Thoracic aorta (tissue), 2 donors: ENCODE measurements at regions not wholly inside any gene's neighbourhood (a gene's known extent, or its start where the extent isn't known, plus 50 kb on each side); places are given as distances from the start of the nearest gene placed in this dataset.

Source experiments
- ATAC-seq: fragments of 150-250 bp; one replicate; pipeline ENCODE4 v1.8.0; 2017; ENCODE audit warnings: low read depth; ENCODE audit not compliant: insufficient number of reproducible peaks, low FRiP score
- DNase-seq: peaks from one replicate; pipeline ENCODE4 v3.0.0-alpha.2; 2020; ENCODE audit warnings: low spot score
- H3K27ac ChIP-seq, 2 donors: fragments of 200-600 bp; sonication (generic); 1 replicate in 1 of 2; 2 replicates in 1 of 2; pipeline ENCODE4 v1.5.1; 2016; ENCODE audit warnings: mild to moderate bottlenecking in 2 of 2, moderate library complexity in 2 of 2
- H3K27me3 ChIP-seq: fragments of 200-600 bp; sonication (generic); replicated peaks from 2 replicates; pipeline ENCODE4 v1.6.0; 2016; ENCODE audit warnings: mild to moderate bottlenecking; ENCODE audit not compliant: insufficient read depth
- H3K36me3 ChIP-seq: fragments of 200-600 bp; sonication (generic); one replicate; pipeline ENCODE4 v1.5.1; 2016
- H3K4me1 ChIP-seq, 2 donors: fragments of 200-600 bp; sonication (generic); 1 replicate in 1 of 2; 2 replicates in 1 of 2; pipeline versions ENCODE4 v1.5.1 to v1.6.0; 2016; ENCODE audit warnings: low read depth in 2 of 2, mild to moderate bottlenecking in 1 of 2; ENCODE audit not compliant: control insufficient read depth in 1 of 2
- H3K4me3 ChIP-seq: fragments of 200-600 bp; sonication (generic); 2 replicates; pipeline ENCODE4 v1.5.1; 2016; ENCODE audit warnings: mild to moderate bottlenecking
- H3K9me3 ChIP-seq: fragments of 200-600 bp; sonication (generic); 2 replicates; pipeline ENCODE4 v1.5.1; 2016
- CTCF ChIP-seq: fragments of 200-600 bp; sonication (generic); IDR thresholded peaks from one replicate; pipeline ENCODE4 v1.5.1; 2019; ENCODE audit warnings: antibody characterized with exemption

GRCh38 chr9:12988258-12988657, 213.4 kb downstream of the LURAP1L start:
- H3K36me3 ChIP-seq, result no peaks in the 10 kb centered on the region
- no peaks in the 10 kb centered on the region for H3K9me3 ChIP-seq
- no peak for TF ChIP-seq CTCF
- no peaks in the 10 kb centered on the region for H3K27me3 ChIP-seq
- H3K27ac ChIP-seq, result no peak overlapping the region
- no peak for DNase-seq
- H3K4me3 ChIP-seq, result no peak overlapping the region
- H3K4me1 ChIP-seq, result peaks cover 0 to 4% of the 10 kb centered on the region in 2 donors
- ATAC-seq, result no peak

GRCh38 chr9:12989669-12990068, 214.8 kb downstream of the LURAP1L start:
- Histone ChIP-seq H3K9me3 (no peaks in the 10 kb centered on the region), H3K4me1 (no peaks in the 10 kb centered on the region), H3K27ac (no peak overlapping the region), H3K4me3 (no peak overlapping the region), H3K36me3 (no peaks in the 10 kb centered on the region), H3K27me3 (no peaks in the 10 kb centered on the region)
- DNase-seq (no peak), ATAC-seq (no peak)
- TF ChIP-seq CTCF, result no peak

GRCh38 chr9:12993466-12993865, 218.6 kb downstream of the LURAP1L start:
- ATAC-seq (no peak), DNase-seq (no peak)
- Histone ChIP-seq H3K27me3 (no peaks in the 10 kb centered on the region), H3K9me3 (no peaks in the 10 kb centered on the region), H3K27ac (no peak overlapping the region), H3K36me3 (no peaks in the 10 kb centered on the region), H3K4me1 (no peaks in the 10 kb centered on the region), H3K4me3 (no peak overlapping the region)
- no peak for TF ChIP-seq CTCF

- DNase-seq, result no peak
- H3K27ac ChIP-seq, result no peak overlapping the region
- H3K4me1 ChIP-seq, result no peaks in the 10 kb centered on the region
- no peaks in the 10 kb centered on the region for H3K27me3 ChIP-seq
- TF ChIP-seq CTCF, result no peak
- H3K4me3 ChIP-seq, result no peak overlapping the region
- ATAC-seq, result no peak
- no peaks in the 10 kb centered on the region for H3K36me3 ChIP-seq
- H3K9me3 ChIP-seq, result no peaks in the 10 kb centered on the region
Measured at GRCh38 chr9:12997009-12997408, 222.2 kb downstream of the LURAP1L start.

- DNase-seq (no peak), ATAC-seq (no peak)
- Histone ChIP-seq H3K27ac (no peak overlapping the region), H3K9me3 (no peaks in the 10 kb centered on the region), H3K27me3 (no peaks in the 10 kb centered on the region), H3K36me3 (no peaks in the 10 kb centered on the region), H3K4me3 (no peak overlapping the region), H3K4me1 (no peaks in the 10 kb centered on the region)
- no peak for TF ChIP-seq CTCF
Measured at GRCh38 chr9:13001989-13002580, 227.3 kb downstream of the LURAP1L start.
